ENCODE measurements at regions not wholly inside any gene's neighbourhood (a gene's known extent, or its start where the extent isn't known, plus 50 kb on each side); places are given as distances from the start of the nearest gene placed in this dataset.
A peak's percentile ranks its signal among the peaks of the same experiment; 100 is the strongest.
"Not testable (repeated sequence)": the region's sequence is repeated elsewhere in the genome, so short reads cannot be mapped to it uniquely, and the experiment has no call there.

DNA sequence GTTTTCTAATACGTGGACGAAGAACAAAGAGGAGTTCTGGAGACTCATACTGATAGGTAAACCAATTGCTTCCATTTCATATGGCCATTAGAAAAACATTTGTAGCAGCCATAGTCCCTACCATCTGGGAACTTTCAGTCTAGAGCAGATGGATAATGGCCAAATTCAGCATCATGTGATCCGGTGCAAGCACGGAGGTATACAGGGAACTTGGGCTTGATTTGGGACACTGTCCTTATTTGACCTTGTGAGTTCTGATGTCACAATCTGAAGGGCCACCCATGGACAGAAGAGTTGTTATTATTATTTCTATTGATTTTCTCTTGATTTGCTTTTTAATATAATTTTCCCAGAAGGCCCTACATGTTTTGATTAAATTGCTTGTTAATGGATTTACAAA is 154.6 kb upstream of the ZNF267 start:
- DNase-seq (ENCODE audit: low spot score) (no peak), ATAC-seq (peak; percentile 54)

DNA sequence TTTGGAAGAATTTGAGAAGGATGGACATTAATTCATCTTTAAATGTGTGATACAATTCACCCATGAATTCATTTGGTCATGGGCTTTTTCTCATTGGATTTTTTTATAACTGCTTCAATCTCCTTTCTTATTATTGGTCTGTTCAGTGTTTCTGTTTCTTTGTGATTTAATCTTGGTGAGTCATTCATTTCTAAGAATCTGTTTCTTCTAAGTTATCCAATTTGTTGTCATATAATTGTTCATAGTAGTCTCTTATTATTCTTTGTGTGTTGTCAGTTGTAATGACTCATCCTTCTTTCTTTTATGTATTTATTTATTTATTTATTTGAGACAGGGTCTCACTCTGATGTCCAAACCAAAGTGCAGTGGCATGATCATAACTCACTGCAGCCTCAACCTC is 146.1 kb upstream of the ZNF267 start:
- no peak for DNase-seq (ENCODE audit: low spot score)
- ATAC-seq, result no peak

DNA sequence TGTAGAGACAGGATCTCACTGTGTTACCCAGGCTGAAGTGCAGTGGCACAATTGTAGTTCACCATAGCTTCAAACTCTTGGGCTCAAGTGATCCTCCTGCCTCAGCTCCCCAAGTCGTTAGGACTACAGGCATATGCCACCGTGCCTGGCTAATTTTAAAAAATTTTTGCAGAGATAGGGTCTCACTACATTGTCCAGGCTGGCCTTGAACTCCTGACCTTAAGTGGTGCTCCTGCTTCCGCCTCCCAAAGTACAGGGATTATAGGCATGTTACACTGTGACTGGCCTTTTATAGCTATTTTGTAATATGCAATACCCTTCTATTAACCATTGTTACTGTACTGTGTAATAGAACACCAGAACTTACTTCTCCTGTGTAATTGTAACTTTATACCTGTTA is 139.3 kb upstream of the ZNF267 start:
- DNase-seq (ENCODE audit: low spot score), result no peak
- no peak for ATAC-seq

DNA sequence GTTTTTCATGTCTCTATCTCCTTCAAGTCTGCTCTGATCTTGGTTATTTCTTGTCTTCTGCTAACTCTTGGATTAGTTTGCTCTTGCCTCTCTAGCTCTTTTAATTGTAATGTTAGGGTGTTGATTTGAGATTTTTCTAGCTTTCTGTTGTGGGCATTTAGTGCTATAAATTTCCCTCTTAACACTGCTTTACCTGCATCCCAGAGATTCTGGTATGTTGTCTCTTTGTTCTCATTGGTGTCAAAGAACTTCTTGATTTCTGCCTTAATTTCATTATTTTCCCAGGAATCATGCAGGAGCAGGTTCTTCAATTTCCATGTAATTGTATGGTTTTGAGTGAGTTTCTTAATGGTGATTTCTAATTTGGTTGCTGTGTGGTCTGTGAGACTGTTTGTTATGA is 128.5 kb upstream of the ZNF267 start:
- not testable (repeated sequence) for DNase-seq (ENCODE audit: low spot score); ATAC-seq

DNA sequence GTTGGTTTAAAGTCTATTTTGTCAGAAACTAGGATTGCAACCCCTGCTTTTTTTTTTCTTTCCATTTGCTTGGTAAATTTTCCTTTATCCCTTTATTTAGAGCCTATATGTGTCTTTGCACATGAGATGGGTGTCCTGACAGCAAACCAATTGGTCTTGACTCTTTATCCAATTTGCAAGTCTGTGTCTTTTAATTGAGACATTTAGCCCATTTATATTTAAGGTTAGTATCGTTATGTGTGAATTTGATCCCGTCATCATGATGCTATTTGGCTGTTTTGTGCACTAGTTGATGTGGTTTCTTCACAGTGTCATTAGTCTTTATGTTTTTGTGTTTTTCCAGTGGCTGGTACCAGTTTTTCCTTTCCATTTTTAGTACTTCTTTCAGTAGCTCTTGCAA is 127.7 kb upstream of the ZNF267 start:
- ATAC-seq (no peak), DNase-seq (ENCODE audit: low spot score) (no peak)

DNA sequence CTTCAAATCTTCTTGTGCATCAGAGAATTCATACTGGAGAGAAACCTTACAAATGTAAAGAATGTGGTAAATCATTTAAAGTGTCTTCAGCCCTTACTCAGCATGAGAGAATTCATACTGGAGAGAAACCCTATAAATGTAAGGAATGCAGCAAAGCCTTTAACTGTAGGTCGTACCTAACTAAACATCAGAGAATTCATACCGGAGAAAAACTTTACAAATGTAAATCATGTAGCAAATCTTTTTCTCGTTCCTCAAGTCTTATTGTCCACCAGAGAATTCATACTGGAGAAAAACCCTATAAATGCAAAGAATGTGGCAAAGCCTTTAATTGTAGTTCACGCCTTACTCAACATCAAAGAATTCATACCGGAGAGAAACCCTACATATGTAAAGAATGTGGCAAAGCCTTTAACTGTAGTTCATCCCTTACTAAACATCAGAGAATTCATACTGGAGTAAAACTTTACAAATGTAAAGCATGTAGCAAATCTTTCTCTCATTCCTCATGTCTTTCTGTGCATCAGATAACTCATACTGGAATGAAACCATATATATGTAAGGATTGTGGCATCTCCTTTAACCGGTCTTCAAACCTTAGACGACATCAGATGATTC is 118.5 kb upstream of the ZNF267 start:
- ATAC-seq, result no peak
- DNase-seq (ENCODE audit: low spot score), result no peak

DNA sequence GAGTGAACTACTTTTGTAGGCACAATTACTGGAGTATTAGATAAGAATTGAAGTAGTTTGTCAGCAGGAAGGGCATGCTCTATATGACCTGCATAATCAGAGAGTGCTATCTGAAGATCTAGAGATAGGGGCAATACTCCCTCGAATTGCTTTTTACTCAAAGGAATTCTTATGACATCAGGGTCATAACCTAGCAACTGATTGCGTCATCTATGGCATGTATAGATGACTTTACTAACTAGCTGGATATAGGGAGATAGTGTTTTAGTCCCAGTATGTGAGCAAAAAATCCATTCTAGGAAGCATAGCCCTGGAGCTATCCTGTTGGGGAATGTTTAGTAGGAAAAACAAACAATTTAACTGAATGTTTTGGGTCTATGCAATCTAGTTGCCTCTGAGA is 109.5 kb upstream of the ZNF267 start:
- DNase-seq (ENCODE audit: low spot score) (no peak), ATAC-seq (no peak)

DNA sequence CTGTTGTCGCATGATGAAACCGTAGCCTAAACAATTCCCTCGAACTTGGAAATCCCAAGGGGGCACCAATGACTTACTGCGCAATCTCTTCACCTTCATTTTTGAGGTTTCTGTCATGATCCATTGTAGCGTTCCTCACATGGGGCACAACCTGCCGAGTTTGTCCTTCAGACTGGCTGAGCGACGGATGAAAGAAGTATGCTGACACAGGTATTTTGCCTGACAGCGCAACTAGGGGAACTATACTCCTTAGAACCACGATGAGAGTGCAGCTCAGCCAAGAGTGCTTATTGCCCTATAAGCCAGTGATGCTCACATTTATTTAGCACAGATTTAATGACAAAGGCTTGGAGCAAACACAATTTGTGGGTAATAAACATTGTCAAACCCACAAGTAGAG is 106.3 kb upstream of the ZNF267 start:
- no peak for DNase-seq (ENCODE audit: low spot score)
- no peak for ATAC-seq

DNA sequence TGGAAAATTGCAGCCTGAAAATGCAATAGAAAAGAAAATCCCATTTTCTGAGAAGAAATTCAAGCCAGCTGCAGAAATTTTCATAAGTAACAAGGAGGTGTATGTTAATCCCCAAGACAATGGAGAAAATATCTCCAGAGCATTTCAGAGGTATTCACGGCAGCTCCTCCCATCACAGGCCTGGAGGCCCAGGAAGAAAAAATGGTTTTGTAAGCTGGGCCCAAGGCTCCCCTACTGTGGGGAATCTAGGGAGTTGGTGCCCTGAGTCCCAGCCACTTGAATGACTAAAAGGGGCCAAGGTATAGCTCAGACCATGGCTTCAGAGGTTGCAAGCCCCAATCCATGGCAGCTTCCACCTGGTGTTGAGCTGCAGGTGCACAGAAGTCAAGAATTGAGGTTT is 93.3 kb upstream of the ZNF267 start:
- no peak for DNase-seq (ENCODE audit: low spot score)
- no peak for ATAC-seq

DNA sequence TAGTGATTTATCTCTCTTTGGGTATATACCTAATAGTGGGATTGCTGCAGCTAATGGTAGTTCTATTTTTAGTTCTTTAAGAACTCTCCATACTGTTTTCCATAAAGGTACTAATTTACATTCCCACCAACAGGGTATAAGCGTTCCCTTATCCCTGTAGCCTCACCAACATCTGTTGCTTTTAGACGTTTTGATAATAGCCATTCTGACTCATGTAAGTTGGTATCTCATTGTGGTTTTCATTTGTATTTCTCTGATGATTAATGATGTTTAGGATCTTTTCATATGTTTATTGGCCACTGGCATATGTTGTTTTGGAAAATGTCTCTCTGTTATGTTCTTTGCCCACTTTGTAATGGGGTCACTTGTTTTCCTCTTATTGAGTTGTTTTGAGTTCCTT is 88.5 kb upstream of the ZNF267 start:
- ATAC-seq, result no peak
- no peak for DNase-seq (ENCODE audit: low spot score)

DNA sequence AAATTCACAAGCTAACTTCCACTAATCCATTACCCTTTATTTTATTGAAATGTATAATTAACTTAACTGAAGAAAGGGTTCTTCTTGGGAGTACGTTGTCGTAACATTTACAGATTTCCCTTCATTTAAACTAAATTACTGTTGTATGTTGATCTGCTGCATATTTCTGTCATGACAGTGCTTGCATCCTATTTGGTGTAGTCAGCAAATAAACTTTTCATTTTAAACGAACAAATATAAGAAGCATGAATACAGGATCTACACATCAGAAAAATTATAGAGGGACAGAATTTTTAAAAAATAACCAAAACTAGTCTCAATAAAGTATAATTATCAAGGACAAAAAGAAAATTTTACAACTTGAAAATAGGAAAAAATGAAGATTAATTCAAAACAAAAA is 66.5 kb upstream of the ZNF267 start:
- no peak for DNase-seq (ENCODE audit: low spot score)
- no peak for ATAC-seq

DNA sequence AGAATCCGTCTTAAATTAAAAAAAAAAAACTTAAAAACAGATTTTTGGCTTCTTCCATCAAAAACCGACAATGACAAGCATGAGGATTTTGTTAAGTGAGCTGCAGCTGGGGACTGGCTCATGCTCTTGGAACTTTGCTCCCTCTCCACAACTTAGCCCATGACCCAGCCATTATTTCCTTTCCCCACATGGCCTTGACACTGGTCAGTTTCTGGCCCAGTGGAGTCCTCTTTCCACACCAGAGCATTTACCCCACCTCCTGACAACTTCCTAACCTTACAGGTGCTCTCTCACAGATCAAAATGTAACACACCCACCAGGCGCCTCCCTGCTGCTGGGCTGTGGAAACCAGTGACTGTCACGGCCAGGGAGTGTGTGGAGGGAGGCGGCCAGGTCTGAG is 62.7 kb upstream of the ZNF267 start:
- DNase-seq (ENCODE audit: low spot score), result no peak

DNA sequence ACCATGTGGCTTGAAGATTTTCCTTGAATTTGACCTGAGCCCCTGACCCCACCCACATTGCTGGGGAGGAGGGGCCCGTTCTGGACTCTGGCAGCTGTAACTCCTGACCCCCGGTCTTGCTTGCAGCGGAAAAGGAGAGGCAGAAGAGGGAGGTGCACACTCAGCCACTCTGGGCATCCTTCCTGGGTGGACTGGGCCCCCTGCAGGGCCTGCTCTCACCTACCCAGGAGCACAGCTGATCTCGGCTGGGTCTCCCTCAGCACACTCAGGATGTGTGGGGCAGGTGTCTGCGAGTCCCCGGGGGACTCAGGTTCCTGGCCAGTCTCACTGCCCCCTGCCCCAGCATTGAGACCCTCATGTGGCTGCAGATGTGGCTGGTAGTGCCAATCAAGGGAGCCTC is 57.5 kb upstream of the ZNF267 start:
- not testable (repeated sequence) for ATAC-seq; DNase-seq (ENCODE audit: low spot score)

More for the DNA sequence above, 62.7 kb upstream of the ZNF267 start:
- ATAC-seq, result no peak

DNA sequence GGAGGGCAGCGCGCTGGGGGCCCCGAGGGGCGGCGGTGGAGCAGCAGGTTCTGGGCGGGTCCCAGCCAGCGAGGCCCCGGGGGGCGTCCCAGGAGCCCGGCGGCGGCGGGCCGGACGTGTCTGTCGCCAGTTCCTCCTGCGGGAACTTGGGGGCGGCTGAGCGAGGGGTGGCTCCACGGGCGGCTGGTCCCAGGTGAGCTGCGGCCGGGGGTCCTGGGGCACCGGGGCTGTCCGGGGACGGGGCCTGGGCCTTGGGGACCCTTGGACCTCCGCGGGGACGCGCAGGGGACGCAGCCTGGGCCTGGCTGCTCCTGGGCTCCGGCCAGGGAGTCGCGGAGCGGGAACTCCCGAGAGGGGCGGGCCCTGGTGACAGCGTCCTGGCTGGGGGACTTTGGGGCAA is 54.2 kb upstream of the ZNF267 start:
- no peak for ATAC-seq
- DNase-seq (ENCODE audit: low spot score), result no peak

DNA sequence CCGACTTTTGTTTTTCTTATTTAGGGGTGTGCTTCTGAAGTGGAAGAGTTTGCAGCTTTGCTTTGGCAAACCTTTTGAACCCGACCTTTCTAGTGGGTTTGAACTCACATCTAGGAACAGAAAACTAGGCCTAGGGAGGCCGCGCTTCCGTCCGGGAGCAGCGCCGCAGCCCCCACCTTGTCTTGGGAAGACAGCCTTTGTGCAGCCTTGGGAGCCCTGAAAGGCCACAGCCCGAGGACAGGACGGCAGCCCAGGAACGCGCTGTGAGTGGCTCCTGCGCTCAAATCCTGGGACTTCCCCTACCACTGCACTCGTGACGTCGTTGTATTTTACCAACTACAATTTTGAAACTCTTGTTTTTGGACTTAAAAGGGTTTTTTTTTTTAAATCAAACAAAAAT is 53.7 kb upstream of the ZNF267 start:
- DNase-seq (ENCODE audit: low spot score) (no peak), ATAC-seq (no peak)
